GM18508 (cell line): ENCODE measurements at regions not wholly inside any gene's neighbourhood (a gene's known extent, or its start where the extent isn't known, plus 50 kb on each side); places are given as distances from the start of the nearest gene placed in this dataset.
"Not testable (repeated sequence)": the region's sequence is repeated elsewhere in the genome, so short reads cannot be mapped to it uniquely, and the experiment has no call there.

ENCODE experiments used
- ATAC-seq: cut with Tn5 transposase; IDR thresholded peaks from one replicate; pipeline ENCODE4 v1.9.1; 2021; ENCODE audit warnings: moderate number of reproducible peaks; ENCODE audit not compliant: insufficient read depth, unreplicated experiment

- ATAC-seq, result no peak
Measured at GRCh38 chr9:28396058-28396457, 822.8 kb upstream of the C9orf72 start.

- no peak for ATAC-seq
Measured at GRCh38 chr9:28407351-28407750, 834.1 kb upstream of the C9orf72 start.

- no peak for ATAC-seq
Measured at GRCh38 chr9:28409919-28410318, 836.6 kb upstream of the C9orf72 start.

GRCh38 chr9:28410411-28410810 is 837.1 kb upstream of the C9orf72 start:
- ATAC-seq, result no peak

- ATAC-seq, result no peak
Measured at GRCh38 chr9:28413471-28413870, 840.2 kb upstream of the C9orf72 start.

GRCh38 chr9:28423255-28423654 is 850.0 kb upstream of the C9orf72 start:
- no peak for ATAC-seq

GRCh38 chr9:28435456-28435855 is 862.2 kb upstream of the C9orf72 start:
- no peak for ATAC-seq

GRCh38 chr9:28439688-28440087 is 866.4 kb upstream of the C9orf72 start:
- ATAC-seq, result no peak

- no peak for ATAC-seq
Measured at GRCh38 chr9:28443461-28443860, 870.2 kb upstream of the C9orf72 start.

- ATAC-seq, result no peak
Measured at GRCh38 chr9:28444637-28445036, 871.4 kb upstream of the C9orf72 start.

- ATAC-seq, result no peak
Measured at GRCh38 chr9:28445211-28445610, 871.9 kb upstream of the C9orf72 start.

- no peak for ATAC-seq
Measured at GRCh38 chr9:28453918-28454317, 880.6 kb upstream of the C9orf72 start.

- no peak for ATAC-seq
Measured at GRCh38 chr9:28456861-28457260, 883.6 kb upstream of the C9orf72 start.

- no peak for ATAC-seq
Measured at GRCh38 chr9:28464481-28465216, 891.4 kb upstream of the C9orf72 start.

- no peak for ATAC-seq
Measured at GRCh38 chr9:28471261-28471660, 898.0 kb upstream of the C9orf72 start.

GRCh38 chr9:28487561-28487960 is 914.3 kb upstream of the C9orf72 start:
- no peak for ATAC-seq

- no peak for ATAC-seq
Measured at GRCh38 chr9:28491121-28491520, 917.8 kb upstream of the C9orf72 start.

- ATAC-seq, result not testable (repeated sequence)
Measured at GRCh38 chr9:28498168-28498567, 924.9 kb upstream of the C9orf72 start.

GRCh38 chr9:28502189-28502588 is 928.9 kb upstream of the C9orf72 start:
- no peak for ATAC-seq

GRCh38 chr9:28502741-28503140 is 929.5 kb upstream of the C9orf72 start:
- ATAC-seq, result no peak

GRCh38 chr9:28503573-28503972 is 930.3 kb upstream of the C9orf72 start:
- no peak for ATAC-seq

GRCh38 chr9:28518439-28518838 is 945.2 kb upstream of the C9orf72 start:
- no peak for ATAC-seq
